ENCODE measurements at regions not wholly inside any gene's neighbourhood (a gene's known extent, or its start where the extent isn't known, plus 50 kb on each side); places are given as distances from the start of the nearest gene placed in this dataset.
A peak's percentile ranks its signal among the peaks of the same experiment; 100 is the strongest.

DNA sequence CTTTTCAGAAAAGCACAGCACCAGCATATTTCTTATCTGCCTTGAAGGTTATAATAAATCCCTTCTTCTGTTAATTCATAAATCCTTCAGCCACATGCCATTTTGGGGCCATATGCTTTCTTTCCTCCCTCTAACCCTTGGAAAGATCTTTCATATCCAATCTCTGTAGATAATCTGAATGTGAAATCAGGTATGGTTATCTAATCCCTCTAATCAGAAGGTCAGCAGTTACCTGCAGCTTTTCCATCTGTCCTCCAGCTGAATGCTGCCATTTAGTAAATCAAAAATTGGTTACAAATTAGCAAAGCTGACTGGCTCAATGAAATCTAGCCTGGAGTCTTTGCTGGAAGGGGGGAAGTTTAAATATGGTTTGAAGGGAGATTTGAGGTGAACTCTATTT, 230.5 kb downstream of the PIK3C3 start:
- no peak for DNase-seq (ENCODE audit: low spot score)

DNA sequence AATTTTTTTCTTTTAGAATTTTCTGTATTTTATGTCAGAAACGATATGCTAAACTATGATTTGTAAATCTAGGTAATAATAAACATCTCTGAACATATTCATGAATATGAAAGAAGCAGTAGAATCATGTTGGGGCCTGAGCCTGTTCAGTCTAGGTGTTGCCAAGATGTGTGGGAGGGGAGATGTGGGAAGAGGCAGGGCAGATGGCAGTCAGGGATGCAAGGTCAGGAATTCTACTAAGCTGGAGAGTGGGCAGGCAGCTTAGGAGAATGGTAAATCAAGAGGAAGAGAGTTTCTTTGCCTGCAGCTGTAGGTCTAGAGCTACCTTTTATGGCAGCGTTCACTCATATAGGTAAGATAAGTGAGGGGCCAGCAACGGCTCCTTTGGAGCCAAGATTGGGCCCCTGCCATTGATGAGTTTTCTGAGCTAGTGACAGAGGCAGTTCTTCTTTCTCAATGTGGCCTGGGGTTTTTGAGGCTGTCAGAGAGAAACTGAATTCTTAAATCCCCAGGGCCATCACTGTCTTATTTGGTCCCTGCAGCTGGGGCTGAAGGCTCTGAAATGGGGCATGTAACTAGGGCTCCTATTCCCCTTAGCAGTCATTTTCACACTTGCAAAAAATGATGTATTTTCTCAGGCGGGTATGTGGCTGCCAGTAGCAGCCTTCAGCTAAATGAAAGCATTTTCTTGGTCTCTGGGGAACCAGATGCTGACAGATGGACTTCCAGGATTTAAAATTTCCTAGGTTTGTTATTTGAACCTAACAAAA, 232.8 kb downstream of the PIK3C3 start:
- DNase-seq (ENCODE audit: low spot score), result no peak

DNA sequence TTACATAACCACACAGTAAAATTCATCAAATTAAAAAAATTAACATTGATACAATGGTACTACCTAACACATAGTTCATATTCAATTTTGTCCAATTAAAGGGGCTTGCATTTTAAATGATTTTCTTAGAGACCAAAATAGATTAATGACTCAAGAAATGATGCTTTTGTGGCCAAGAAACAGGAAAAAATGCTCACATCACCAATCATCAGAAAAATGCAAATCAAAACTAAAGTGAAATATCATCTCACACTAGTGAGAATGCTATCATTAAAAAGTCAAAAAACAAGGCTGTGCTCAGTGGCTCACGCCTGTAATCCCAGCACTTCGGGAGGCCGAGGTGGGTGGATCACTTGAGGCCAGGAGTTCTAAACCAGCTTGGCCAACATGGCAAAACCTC, 235.6 kb downstream of the PIK3C3 start:
- DNase-seq (ENCODE audit: low spot score), result no peak

DNA sequence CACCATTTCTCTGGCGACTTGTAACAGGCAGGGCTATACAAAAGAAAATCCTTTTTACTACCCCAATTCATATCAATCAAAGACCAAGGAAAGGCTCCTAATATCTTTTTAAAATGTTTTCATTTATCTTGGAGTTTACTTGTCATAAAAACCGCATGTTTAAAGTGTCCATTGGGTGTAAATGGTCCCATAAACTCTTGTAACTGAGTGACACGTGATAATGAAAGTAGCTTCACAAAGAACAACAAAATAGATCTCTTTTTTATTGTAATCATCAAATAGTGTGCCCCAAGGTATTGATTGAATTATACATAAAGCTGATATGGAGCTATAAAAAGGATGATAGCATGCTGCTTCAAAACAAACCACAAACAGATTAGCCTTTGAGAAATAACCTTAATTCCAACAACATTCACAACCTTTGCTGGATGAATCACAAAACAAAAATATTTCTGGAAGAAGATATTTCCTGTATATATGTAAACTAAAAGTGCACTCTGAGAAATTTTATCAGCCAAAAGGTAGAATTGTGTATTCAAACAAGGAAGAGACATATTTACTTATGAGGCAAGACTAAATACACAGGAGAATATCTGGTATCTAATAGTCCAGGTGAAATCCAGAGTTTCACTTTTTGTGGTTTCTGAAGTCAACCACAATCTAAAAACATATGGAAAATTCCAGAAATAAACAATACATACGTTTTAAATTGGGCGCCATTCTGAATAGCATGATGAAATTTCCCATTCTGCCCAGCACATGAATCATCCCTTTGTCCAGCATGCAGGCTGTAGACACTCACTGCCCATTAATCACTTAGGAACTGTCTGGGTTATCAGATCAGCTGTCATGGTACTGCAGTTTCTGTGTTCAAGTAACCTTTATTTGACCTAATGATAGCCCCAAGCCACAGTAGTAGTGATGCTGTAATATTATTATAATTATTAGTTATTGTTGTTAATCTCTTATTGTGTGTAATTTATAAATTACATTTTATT, 237.5 kb downstream of the PIK3C3 start:
- no peak for DNase-seq (ENCODE audit: low spot score)

DNA sequence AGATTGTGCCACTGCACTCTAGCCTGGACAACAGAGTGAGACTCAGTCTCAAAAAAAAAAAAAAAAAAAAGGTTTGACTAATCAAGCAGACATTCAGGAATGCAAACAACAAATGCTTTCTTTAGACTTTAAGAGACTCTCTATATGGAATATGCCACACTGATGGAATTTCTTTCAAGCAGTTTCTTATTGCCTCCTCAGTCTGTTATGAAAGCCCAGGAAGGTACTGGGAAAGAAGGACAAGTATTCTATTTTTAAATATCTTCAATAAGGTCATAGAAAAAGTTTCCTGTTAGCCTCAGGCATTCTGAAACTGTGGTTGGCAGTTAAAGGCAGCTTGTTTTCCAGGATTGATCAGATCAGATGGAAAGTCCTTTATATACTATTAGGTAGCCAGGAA, 241.6 kb downstream of the PIK3C3 start:
- no peak for DNase-seq (ENCODE audit: low spot score)

DNA sequence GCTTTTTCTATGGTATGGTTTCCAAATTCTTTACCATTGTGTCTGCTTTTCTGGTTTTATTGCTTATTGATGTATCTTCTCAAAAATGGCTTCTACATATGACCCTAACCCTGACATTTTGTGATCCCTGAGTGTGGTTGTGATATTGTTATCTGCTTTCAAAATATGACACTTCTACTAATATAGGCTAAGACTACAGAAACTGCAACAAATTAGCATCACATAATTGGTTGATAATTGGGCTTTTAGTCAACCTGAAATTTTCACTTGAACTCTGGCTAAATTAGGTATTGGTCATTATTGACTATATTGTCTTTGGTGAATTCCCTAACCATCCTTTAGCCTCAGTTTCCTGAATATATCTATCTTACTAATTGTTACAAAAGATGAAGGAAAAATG, 246.1 kb downstream of the PIK3C3 start:
- DNase-seq (ENCODE audit: low spot score), result no peak

DNA sequence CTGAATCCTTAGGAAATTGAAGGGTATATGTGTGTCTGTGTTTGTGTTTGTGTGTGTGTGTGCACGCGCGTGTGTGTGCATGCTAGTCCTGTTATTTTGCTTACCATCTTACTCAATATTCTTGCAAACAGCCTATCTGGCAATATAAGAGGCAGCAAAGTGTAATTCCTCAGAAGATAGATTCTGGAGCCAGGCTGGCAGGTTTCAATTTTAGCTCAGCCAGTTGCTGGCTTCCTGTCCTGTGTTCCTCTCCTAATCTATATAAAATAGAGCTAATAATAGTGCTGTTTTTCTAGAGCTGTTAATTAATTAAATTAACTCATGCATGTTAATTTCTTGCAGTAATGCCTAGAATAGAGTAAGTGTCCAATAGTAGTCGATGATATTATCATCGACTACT, 256.2 kb downstream of the PIK3C3 start:
- DNase-seq (ENCODE audit: low spot score), result no peak

DNA sequence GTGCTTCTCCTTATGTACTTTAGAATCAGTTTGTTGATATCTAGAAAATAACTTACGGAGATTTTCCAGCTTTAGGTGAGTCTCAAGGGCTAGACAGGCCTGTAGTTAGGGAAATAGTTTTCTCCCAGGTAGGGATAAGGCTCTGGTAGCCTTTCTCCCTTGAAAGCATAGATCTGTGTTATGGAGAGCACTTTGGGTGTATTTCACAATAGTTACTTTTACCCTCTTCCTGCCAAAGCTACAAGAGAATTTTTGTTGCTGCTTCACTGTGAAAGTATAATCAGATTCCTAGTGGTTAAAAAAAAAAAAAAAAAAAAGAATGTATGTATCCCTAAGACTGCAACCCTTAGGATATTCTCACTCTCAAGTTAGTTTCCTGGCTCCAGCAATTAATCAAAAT, 267.5 kb downstream of the PIK3C3 start:
- no peak for DNase-seq (ENCODE audit: low spot score)

DNA sequence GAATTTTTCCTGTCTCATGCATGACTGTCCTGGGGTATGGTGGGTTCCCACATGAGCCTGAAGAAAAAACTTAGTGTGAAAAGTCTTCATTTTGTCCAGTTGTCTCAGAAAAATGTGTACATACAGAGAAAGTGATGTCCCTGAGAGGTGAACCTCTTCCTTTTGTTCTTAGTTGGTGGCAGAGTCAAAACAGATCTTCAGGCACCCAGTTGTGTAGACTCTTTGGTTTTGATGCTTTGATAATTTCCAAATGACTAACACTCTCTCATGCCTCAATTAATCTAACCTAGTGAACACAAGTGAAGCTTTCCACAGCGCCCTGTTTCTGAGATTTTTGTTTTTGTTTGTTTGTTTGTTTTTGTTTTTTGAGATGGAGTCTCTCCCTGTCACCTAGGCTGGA, 273.5 kb downstream of the PIK3C3 start:
- no peak for DNase-seq (ENCODE audit: low spot score)

DNA sequence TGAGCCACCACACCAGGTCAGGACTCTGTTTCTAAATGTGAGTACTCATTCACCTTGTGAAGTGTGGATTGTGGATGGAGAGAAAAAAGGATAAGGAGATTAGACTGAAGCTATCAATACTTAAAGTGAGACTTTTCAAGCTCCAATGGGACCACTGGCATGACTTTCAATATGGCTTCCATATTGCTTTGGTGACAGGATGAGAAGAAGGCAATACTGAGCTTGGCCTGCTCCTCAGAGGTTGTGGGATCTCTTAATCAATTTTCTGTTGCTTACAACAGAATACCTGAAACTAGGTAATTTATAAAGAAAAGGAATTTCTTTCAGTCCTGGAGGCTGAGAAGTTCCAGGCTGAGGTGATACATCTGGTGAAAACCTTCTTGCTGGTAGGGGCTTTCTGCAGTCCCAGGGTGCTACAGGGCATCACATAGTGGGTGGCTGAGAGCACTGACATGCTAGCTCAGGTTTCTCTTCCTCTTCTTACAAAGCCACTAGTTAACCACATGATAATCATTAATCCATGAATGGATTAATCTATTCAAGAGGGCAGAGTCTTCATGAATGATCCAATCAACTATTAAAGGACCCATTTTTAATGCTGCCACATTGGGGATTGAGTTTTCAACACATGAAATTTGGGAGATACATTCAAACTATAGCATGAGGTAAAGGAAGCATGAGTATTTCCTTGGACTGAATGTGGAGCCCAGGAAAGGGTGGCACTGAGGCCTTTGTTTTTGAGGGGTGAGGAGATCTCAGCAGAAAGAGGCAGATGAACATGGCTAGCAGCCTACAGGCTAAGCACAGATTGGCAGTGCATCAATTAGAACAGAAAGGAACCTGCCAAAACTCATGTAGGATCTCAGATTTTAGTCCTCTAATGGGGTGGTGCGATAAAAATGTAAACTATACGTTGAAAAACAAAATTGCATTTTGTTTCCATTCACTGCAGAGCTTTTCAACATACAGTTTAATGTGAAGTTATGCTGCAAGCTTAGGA, 274.5 kb downstream of the PIK3C3 start:
- DNase-seq (ENCODE audit: low spot score), result no peak

DNA sequence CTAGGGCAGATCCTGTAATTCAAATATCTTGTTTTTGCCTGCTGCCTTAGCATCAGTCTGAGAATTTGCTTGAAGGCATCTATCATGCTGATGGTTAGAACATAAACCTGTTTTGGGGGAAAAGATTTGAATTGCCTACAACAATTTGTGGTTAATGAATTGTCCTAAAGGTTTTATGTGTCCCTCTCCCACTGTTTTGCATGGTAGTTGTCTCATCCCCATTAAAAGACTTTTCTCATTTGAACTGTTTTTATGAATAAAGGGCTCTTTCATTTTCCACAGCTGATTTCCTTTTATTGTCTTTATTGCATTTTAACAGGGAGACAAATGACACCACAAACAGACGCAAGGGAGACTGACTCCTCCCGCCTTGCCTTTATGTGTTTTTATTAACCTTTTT, 275.6 kb downstream of the PIK3C3 start:
- no peak for DNase-seq (ENCODE audit: low spot score)

DNA sequence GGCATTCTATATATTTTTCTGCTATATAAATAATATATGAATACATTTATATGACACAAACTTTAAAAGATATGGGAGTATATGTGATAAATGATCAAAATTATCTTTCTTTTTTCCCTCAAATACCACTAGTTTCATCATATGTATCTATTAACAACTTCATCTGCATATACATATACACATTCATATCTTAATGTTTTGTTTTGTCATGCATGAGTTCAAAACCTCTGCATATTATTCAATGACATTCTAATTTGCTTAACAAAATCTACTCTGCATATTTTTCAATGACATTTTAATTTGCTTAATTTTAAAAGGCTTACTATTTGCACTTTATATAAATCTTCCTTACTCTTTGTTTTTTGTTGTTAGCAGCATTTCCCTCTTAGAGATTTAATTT, 276.2 kb downstream of the PIK3C3 start:
- DNase-seq (ENCODE audit: low spot score), result no peak

DNA sequence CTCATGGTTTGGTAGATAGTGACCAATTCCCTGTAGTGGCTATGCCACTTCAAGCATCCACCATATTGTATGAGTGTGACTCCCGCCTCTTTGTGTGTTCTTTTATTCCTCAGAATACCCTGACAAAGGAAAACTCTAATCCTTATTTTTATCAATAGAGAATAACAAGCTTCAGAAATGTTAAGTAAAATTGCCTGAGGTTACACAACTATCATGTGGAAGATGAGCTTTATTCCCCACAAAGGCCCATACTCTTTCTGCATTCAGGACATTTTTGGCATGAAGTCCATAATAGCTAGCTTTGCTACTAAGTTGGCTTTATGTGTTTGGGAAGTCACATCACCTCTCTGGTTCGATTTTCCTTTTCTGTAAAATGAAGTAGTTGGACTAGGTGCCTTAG, 276.8 kb downstream of the PIK3C3 start:
- no peak for DNase-seq (ENCODE audit: low spot score)

DNA sequence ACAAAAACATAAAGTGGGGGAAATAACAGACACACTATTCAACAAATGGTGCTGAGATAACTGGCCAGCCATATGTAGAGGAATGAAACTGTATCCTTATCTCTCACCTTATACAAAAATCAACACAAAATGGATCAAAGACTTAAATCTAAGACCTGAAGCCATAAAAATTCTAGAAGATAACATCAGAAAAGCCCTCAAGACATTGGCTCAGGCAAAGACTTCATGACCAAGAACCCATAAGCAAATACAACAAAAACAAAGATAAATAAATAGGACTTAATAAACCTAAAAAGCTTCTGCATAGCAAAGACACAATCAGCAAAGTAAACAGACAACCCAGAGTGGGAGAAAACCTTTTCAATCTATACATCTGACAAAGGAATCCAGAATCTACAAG, 278.9 kb downstream of the PIK3C3 start:
- DNase-seq (ENCODE audit: low spot score), result no peak

DNA sequence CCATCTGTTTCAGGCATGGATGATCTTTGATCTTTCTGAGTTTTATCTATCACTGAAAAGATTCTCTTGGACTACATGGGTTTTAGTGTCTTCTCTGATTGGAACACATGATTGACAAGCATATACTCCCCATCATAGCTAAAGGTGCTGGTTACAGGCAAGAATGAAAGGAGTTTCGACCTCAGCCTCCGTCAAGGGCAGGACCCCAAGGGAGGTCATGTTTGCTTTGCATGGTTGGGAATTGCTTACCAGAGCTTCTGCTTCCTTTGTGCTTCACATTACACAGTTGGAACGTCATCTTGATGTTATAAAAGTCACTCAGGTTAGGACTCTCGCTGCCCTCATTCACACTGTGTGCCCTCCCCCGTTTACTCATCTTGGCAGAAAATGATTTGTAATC, 287.7 kb downstream of the PIK3C3 start:
- peak; percentile 5 for DNase-seq (ENCODE audit: low spot score)

DNA sequence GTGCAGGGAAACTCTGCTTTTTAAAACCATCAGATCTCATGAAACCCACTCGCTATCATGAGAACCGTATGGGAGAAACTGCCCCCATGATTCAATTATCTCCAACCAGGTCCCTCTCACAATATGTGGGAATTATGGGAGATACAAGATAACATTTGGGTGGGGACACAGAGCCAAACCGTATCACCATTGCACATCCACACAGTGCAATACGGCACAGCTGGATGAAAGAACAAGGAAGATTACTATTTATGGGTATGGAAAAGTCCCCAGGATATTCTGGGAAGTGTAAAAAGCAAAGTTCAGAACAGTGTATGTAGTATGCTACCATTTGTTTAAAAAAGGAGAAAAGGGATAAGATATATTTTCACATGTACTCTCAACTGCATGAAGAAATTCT, 290.1 kb downstream of the PIK3C3 start:
- no peak for DNase-seq (ENCODE audit: low spot score)

DNA sequence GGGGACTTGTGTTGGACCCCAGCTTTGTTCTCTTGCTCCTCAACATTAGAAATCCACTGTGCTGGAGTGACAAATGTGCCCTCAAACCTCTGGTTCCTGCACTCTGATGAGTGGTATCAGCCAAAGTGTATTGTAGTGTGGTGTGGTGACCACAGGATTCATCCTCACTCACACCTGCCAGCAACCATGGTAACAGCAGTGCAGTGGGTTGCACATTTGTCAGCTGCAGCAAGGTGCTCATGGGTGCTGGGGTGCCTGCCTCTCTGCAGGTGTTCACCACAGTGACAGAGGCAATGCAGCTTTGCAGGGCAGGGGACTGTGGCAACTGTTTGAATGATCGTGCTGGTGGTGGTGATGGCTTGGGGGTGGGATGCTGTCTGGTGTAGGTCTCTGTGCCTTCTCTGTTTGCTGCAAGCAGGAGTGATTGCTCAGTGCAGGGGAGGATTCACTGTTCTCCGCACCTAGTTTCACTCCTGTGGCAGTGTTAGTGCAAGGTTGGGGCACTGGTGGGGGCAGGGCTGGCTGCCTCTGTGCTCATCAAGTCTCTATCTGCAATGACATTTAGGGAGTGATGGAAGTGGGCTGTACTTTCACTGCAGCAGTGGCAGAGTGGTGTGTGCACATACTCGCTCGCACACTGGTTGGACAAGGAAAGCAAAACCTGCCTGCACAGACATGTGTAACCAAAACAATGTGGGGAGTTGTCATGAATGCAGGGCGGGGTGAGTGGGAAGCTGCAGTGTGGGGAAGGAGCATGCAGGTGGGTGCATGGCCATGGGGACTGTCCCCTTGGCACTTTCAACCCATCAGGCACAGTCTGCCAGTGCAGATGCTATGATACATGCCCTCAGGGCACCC, 301.1 kb downstream of the PIK3C3 start:
- no peak for DNase-seq (ENCODE audit: low spot score)

DNA sequence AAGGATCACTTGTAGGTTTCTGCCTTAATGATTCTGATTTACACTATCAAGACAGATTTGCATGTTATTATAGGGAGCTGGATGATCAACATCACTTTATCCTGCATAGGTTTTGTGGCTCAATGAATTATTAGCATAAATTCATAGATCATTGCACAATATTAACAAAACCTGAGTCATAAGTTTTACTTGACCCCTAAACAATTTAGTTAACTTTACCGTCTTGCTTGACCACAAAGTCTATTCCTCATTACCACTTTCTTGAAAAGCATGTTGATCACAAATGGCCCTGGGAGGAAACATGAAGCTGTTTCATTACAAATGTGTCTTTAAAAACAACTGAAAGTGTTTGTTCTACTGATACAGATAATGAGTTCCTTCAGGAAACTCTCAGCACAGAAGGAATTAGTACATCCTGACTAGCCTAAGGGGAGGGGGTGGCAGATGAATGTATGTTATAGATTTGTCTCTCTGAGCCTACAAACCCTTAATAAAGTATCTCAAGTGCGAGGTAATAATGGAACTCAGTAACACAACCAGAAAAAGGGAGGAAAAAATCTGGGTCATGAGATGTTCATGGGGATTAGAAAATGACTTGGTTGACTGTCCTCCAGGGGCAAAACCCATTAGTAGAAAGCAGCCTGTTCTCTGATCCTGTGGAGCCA, 303.4 kb downstream of the PIK3C3 start:
- DNase-seq (ENCODE audit: low spot score), result no peak

DNA sequence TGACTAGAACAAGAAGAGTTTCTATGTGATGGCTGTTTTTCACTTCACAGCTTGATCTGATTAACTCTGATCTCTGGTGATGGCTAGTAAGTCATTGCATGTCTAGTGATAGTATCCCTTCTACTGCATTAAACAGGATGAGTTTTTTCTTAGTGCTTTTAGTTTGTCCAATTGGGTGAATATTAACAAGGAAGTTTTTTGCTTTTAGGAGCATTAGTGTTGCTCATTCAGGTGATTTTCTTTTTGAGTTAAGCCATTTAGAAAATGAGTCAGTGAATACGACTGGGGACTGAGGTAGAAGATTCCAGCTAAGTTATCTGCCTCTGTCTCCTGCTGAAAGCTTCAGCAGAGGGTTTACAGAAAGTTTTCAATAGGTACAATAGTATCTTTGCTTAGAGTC, 306.7 kb downstream of the PIK3C3 start:
- DNase-seq (ENCODE audit: low spot score), result no peak

DNA sequence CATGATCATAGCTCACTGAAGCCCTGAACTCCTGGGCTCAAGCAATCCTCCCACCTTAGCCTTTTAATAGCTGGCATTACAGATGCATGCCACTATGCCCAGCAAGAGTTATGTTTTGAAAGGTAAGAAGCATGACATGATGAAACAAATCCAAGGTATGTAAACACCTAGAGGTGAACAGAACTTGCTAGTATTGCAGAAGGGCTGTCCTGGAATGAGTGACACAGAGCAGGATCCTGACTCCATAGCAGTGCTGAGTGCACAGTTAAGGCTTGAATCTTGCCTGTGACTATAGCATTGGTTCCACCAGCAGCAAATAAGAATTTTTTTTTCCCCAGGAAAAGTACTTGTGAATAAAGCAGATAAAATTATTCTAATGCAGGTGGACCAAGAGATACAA, 309.5 kb downstream of the PIK3C3 start:
- no peak for DNase-seq (ENCODE audit: low spot score)
